GM23248 (cell line): ENCODE measurements at regions not wholly inside any gene's neighbourhood (a gene's known extent, or its start where the extent isn't known, plus 50 kb on each side); places are given as distances from the start of the nearest gene placed in this dataset.

Experiments
- EZH2 ChIP-seq: fragments of 200-600 bp; sonication (generic); IDR thresholded peaks from 2 replicates; pipeline ENCODE4 v1.6.1; 2018; ENCODE audit warnings: antibody characterized with exemption, mild to moderate bottlenecking; ENCODE audit not compliant: insufficient read depth, poor library complexity, severe bottlenecking
- EZH2phosphoT487 ChIP-seq: fragments of 200-600 bp; sonication (generic); IDR thresholded peaks from 2 replicates; pipeline ENCODE4 v1.6.1; 2018; ENCODE audit warnings: antibody characterized with exemption, moderate library complexity, mild to moderate bottlenecking, low read depth; ENCODE audit not compliant: insufficient read depth

- TF ChIP-seq EZH2 (no peak), EZH2phosphoT487 (no peak)
These were observed 541.1 kb downstream of the NR2F1-AS1 start for GRCh38 chr5:93039888-93040287.
